ENCODE measurements at regions not wholly inside any gene's neighbourhood (a gene's known extent, or its start where the extent isn't known, plus 50 kb on each side); places are given as distances from the start of the nearest gene placed in this dataset.

DNA sequence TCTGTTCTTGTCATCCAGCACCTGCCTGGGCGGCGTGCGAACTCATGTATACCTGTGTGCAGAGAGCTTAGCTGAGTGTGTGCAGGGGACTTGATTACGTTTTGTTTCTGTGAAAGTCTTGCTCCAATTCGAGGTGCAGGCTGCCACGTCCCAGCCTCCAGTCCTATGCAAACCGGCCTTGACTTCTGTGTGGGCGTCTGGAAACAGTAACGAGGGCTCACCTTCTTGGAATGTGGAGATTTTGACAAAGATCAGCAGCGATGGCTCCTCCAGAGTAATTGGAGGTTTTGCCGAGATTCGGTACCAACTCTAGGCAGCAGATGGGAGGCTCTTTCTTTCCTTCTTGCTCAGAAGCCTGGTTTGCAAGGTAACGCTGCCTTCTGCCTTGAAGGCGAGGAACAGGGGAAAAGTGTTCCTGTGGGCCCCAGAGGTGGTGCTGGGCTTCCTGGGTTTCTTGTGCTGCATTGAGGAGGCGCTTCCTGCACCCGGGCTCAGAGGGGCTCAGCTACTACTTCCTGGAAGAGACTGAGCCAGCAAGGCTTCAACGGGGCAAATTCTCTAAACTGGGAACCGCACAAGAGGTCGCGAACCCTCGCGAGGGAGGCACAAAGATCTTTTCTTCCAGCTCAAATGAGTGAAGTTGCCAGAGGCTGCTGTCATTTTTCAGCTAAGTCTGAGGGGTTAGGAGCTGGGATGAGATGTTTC, 249.0 kb downstream of the AACS start:
- peaks cover 18% of the 10 kb centered on the region for H3K4me1 ChIP-seq (ENCODE audit: insufficient read depth)
- DNase-seq (ENCODE audit: low spot score) (peak; percentile 56), ATAC-seq (peak; percentile 67)
- Mint-ChIP-seq H3K27me3 (ENCODE audit: insufficient read depth, low read depth, poor library complexity) (peaks cover 13% of the 10 kb centered on the region), H3K4me3 (peak overlapping the region; percentile 4; the same call in 1 of the 3 replicates), H3K27ac (peak overlapping the region; percentile 22; the same call in 1 of the 2 replicates), H3K9me3 (no peaks in the 10 kb centered on the region), H3K4me1 (peaks cover 32% of the 10 kb centered on the region), H3K36me3 (ENCODE audit: low read depth) (peaks cover 31% of the 10 kb centered on the region)
- peaks cover 10% of the 10 kb centered on the region; the same call in 1 of the 2 replicates for H4K20me1 ChIP-seq (replicated peaks; ENCODE audit: insufficient read depth)
- peak overlapping the region; percentile 86 for H3K27ac ChIP-seq (ENCODE audit: low read depth)
- H3K4me2 ChIP-seq: peak overlapping the region; percentile 69
- no peak for TF ChIP-seq EZH2phosphoT487 (IDR thresholded peaks at IDR 0.05; ENCODE audit: unreplicated experiment)
- no peak for TF ChIP-seq NANOG (IDR thresholded peaks at IDR 0.05; ENCODE audit: borderline replicate concordance)
- no peak for TF ChIP-seq POLR2AphosphoS5 (IDR thresholded peaks at IDR 0.05; ENCODE audit: low read depth)
- TF ChIP-seq EZH2 (IDR thresholded peaks at IDR 0.05; ENCODE audit: low read depth, unreplicated experiment): no peak
- no peak for TF ChIP-seq ZNF331 (CRISPR knock-in tag; IDR thresholded peaks at IDR 0.05; ENCODE audit: low read depth)
- TF ChIP-seq JUNB (IDR thresholded peaks at IDR 0.05; ENCODE audit: unreplicated experiment): no peak
- TF ChIP-seq CREB1 (CRISPR knock-in tag; IDR thresholded peaks at IDR 0.05; ENCODE audit: low read depth): no peak
- H3K4me3 ChIP-seq: 0 out of 2 replicates have a peak overlapping the region, but pooled peaks have one; percentile 12
- H3F3A ChIP-seq (replicated peaks; ENCODE audit: low read depth): 0 out of 2 replicates have a peak, but pooled peaks cover 7% of the 10 kb centered on the region
- H3K79me2 ChIP-seq (replicated peaks; ENCODE audit: insufficient read depth): peaks cover 27% of the 10 kb centered on the region
- H3K27me3 ChIP-seq (ENCODE audit: insufficient read depth): no peaks in the 10 kb centered on the region
- no peaks in the 10 kb centered on the region for H3K9me2 ChIP-seq (ENCODE audit: insufficient read depth)
- no peak overlapping the region; the same call in 1 of the 2 replicates for H2AFZ ChIP-seq
- H3K36me3 ChIP-seq (ENCODE audit: insufficient read depth): no peaks in the 10 kb centered on the region

DNA sequence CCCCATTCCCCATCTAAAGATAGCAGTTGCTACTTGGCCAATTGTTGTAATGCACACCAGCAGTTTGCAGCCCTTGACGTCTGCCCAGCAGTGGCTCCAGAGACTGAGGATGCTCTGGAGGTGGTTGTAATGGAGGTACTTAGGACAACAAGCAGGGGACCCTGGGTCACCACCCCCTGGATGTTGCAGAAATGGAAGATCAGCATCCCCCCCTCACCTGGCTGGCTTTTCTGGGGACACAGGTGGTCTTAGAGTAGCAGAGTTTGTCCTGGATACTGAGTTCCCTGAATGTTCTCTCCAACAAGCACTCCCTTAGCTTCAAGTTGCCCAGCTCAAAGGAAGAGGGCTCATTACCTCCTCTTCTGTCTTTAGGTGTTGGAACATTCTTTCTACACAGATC, 250.5 kb downstream of the AACS start:
- ATAC-seq: no peak
- Histone ChIP-seq H3K27ac (ENCODE audit: low read depth) (no peak overlapping the region), H3K36me3 (ENCODE audit: insufficient read depth) (no peaks in the 10 kb centered on the region), H3K4me2 (no peak overlapping the region), H3K4me3 (no peak overlapping the region), H3K9me2 (ENCODE audit: insufficient read depth) (no peaks in the 10 kb centered on the region), H3F3A (replicated peaks; ENCODE audit: low read depth) (0 out of 2 replicates have a peak, but pooled peaks cover 7% of the 10 kb centered on the region), H3K4me1 (ENCODE audit: insufficient read depth) (peaks cover 18% of the 10 kb centered on the region), H2AFZ (no peak overlapping the region), H3K27me3 (ENCODE audit: insufficient read depth) (no peaks in the 10 kb centered on the region), H3K79me2 (replicated peaks; ENCODE audit: insufficient read depth) (peaks cover 27% of the 10 kb centered on the region), H4K20me1 (replicated peaks; ENCODE audit: insufficient read depth) (peaks cover 7% of the 10 kb centered on the region; the same call in 1 of the 2 replicates)
- H3K36me3 Mint-ChIP-seq (ENCODE audit: low read depth): peaks cover 35% of the 10 kb centered on the region
- no peak overlapping the region for H3K4me3 Mint-ChIP-seq
- 0 out of 3 replicates have a peak, but pooled peaks cover under 1% of the 10 kb centered on the region for H3K9me3 Mint-ChIP-seq
- H3K27me3 Mint-ChIP-seq (ENCODE audit: insufficient read depth, low read depth, poor library complexity): peaks cover 17% of the 10 kb centered on the region
- no peak for DNase-seq (ENCODE audit: low spot score)
- peaks cover 33% of the 10 kb centered on the region for H3K4me1 Mint-ChIP-seq
- H3K27ac Mint-ChIP-seq: no peak overlapping the region
- TF ChIP-seq JUNB (IDR thresholded peaks at IDR 0.05; ENCODE audit: unreplicated experiment) (no peak), POLR2AphosphoS5 (IDR thresholded peaks at IDR 0.05; ENCODE audit: low read depth) (no peak), ZNF114 (CRISPR knock-in tag; IDR thresholded peaks at IDR 0.05) (no peak)
- TF ChIP-seq, protein P1, sequence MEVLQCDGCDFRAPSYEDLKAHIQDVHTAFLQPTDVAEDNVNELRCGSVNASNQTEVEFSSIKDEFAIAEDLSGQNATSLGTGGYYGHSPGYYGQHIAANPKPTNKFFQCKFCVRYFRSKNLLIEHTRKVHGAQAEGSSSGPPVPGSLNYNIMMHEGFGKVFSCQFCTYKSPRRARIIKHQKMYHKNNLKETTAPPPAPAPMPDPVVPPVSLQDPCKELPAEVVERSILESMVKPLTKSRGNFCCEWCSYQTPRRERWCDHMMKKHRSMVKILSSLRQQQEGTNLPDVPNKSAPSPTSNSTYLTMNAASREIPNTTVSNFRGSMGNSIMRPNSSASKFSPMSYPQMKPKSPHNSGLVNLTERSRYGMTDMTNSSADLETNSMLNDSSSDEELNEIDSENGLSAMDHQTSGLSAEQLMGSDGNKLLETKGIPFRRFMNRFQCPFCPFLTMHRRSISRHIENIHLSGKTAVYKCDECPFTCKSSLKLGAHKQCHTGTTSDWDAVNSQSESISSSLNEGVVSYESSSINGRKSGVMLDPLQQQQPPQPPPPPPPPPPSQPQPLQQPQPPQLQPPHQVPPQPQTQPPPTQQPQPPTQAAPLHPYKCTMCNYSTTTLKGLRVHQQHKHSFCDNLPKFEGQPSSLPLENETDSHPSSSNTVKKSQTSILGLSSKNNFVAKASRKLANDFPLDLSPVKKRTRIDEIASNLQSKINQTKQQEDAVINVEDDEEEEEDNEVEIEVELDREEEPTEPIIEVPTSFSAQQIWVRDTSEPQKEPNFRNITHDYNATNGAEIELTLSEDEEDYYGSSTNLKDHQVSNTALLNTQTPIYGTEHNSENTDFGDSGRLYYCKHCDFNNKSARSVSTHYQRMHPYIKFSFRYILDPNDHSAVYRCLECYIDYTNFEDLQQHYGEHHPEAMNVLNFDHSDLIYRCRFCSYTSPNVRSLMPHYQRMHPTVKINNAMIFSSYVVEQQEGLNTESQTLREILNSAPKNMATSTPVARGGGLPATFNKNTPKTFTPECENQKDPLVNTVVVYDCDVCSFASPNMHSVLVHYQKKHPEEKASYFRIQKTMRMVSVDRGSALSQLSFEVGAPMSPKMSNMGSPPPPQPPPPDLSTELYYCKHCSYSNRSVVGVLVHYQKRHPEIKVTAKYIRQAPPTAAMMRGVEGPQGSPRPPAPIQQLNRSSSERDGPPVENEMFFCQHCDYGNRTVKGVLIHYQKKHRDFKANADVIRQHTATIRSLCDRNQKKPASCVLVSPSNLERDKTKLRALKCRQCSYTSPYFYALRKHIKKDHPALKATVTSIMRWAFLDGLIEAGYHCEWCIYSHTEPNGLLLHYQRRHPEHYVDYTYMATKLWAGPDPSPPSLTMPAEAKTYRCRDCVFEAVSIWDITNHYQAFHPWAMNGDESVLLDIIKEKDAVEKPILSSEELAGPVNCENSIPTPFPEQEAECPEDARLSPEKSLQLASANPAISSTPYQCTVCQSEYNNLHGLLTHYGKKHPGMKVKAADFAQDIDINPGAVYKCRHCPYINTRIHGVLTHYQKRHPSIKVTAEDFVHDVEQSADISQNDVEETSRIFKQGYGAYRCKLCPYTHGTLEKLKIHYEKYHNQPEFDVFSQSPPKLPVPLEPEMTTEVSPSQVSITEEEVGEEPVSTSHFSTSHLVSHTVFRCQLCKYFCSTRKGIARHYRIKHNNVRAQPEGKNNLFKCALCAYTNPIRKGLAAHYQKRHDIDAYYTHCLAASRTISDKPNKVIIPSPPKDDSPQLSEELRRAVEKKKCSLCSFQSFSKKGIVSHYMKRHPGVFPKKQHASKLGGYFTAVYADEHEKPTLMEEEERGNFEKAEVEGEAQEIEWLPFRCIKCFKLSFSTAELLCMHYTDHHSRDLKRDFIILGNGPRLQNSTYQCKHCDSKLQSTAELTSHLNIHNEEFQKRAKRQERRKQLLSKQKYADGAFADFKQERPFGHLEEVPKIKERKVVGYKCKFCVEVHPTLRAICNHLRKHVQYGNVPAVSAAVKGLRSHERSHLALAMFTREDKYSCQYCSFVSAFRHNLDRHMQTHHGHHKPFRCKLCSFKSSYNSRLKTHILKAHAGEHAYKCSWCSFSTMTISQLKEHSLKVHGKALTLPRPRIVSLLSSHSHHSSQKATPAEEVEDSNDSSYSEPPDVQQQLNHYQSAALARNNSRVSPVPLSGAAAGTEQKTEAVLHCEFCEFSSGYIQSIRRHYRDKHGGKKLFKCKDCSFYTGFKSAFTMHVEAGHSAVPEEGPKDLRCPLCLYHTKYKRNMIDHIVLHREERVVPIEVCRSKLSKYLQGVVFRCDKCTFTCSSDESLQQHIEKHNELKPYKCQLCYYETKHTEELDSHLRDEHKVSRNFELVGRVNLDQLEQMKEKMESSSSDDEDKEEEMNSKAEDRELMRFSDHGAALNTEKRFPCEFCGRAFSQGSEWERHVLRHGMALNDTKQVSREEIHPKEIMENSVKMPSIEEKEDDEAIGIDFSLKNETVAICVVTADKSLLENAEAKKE (CRISPR knock-in tag; IDR thresholded peaks at IDR 0.05): no peak
